ENCODE measurements at regions not wholly inside any gene's neighbourhood (a gene's known extent, or its start where the extent isn't known, plus 50 kb on each side); places are given as distances from the start of the nearest gene placed in this dataset.

DNA sequence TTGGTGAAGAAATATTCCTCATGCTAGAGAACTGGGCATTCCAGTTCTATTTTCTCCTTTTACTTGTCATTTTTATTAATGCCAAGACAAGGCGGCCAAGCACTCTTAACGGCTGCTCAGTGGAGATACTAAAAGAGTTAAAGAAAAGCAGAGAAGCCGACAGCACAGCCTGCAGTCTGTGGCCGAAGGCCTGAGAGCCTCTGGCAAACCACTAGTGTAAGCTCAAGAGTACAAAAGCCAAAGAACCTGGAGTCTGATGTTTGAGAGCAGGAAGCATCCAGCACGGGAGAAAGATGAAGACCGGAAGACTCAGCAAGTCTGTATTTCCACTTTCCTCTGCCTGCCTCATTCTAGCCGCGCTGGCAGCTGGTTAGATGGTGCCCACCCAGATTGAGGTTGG lies 167.1 kb upstream of the FUT9 start:
- Histone ChIP-seq H4K8ac (ENCODE audit: low read length) (no peak overlapping the region), H3K27me3 (ENCODE audit: control insufficient read depth in 1 of 2, insufficient read depth in 1 of 2, low read length in 2 of 2) (no peaks in the 10 kb centered on the region), H2BK5ac (ENCODE audit: low read depth, low read length, poor library complexity, severe bottlenecking) (no peak overlapping the region), H3K4ac (ENCODE audit: low read depth in 1 of 2, low read length in 2 of 2) (no peak overlapping the region), H3K4me3 (ENCODE audit: insufficient read depth in 1 of 2, low read depth in 1 of 2, low read length in 2 of 2) (no peak overlapping the region), H2BK12ac (ENCODE audit: low read length in 2 of 2) (no peak overlapping the region), H3K36me3 (ENCODE audit: control insufficient read depth in 1 of 2, insufficient read depth in 2 of 2, low read depth in 1 of 2, low read length in 2 of 2) (no peaks in the 10 kb centered on the region), H3K4me1 (ENCODE audit: control insufficient read depth, insufficient read depth, low read depth, low read length) (no peaks in the 10 kb centered on the region), H3K23ac (ENCODE audit: low read length in 2 of 2) (no peak overlapping the region), H4K91ac (ENCODE audit: low read length) (no peak overlapping the region), H3K18ac (ENCODE audit: low read depth in 1 of 2, low read length in 2 of 2) (no peak overlapping the region), H2BK120ac (ENCODE audit: low read depth, low read length) (no peak overlapping the region), H2AK5ac (ENCODE audit: low read length, severe bottlenecking) (no peak overlapping the region), H3K14ac (ENCODE audit: low read length in 2 of 2) (no peak overlapping the region), H3K79me1 (replicated peaks; ENCODE audit: low read length, poor library complexity, severe bottlenecking) (no peaks in the 10 kb centered on the region), H3K27ac (ENCODE audit: low read length, poor library complexity, severe bottlenecking) (no peak overlapping the region), H3K4me2 (ENCODE audit: low read length, poor library complexity, severe bottlenecking) (no peak overlapping the region), H3K9ac (ENCODE audit: low read length) (no peak overlapping the region), H3K9me3 (ENCODE audit: control insufficient read depth, low read length) (peaks cover 4% of the 10 kb centered on the region), H2BK15ac (ENCODE audit: low read depth, poor library complexity, severe bottlenecking) (no peak overlapping the region), H2AFZ (ENCODE audit: low read depth, low read length) (no peak overlapping the region)
- DNase-seq = no peak
- WGBS = 78% methylated on average over 8 of the region's 8 CpGs

DNA sequence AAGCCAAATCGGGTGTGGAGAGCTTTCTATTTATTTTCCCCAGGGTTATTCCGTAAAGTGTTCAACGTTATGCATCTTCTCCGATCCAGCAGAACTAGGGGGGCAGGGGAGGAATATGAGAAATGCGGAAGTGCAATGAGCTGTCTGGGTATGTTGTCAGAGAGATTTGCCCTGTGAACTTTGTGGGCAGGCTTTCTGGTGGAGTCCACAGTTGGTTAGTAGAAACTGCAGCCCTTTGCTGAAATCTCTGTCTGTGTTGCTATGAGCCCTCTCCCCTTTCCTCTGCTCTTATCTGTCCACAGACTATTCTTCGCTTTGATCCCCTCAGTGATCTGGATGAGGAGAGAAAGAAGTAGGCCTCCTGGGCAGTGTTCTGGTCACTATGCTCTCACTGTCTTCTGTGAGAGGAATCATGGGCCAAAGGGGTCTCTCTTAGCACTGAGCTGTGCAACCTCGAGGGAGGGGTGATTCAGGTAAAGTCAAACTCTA lies 158.9 kb upstream of the FUT9 start:
- H3K14ac ChIP-seq (ENCODE audit: low read length in 2 of 2) = no peak overlapping the region
- no peak overlapping the region for H2AFZ ChIP-seq (ENCODE audit: low read depth, low read length)
- no peaks in the 10 kb centered on the region for H3K27me3 ChIP-seq (ENCODE audit: control insufficient read depth in 1 of 2, insufficient read depth in 1 of 2, low read length in 2 of 2)
- H2BK120ac ChIP-seq (ENCODE audit: low read depth, low read length) = no peak overlapping the region
- H2BK12ac ChIP-seq (ENCODE audit: low read length in 2 of 2) = no peak overlapping the region
- H3K4me1 ChIP-seq (ENCODE audit: control insufficient read depth, insufficient read depth, low read depth, low read length) = no peaks in the 10 kb centered on the region
- no peak overlapping the region for H2BK5ac ChIP-seq (ENCODE audit: low read depth, low read length, poor library complexity, severe bottlenecking)
- peaks cover 12% of the 10 kb centered on the region for H3K9me3 ChIP-seq (ENCODE audit: control insufficient read depth, low read length)
- no peak overlapping the region for H3K4me3 ChIP-seq (ENCODE audit: insufficient read depth in 1 of 2, low read depth in 1 of 2, low read length in 2 of 2)
- no peak for DNase-seq
- H4K8ac ChIP-seq (ENCODE audit: low read length) = no peak overlapping the region
- WGBS = 74% methylated on average over 7 of the region's 7 CpGs
- no peak overlapping the region for H3K4me2 ChIP-seq (ENCODE audit: low read length, poor library complexity, severe bottlenecking)
- H2BK15ac ChIP-seq (ENCODE audit: low read depth, poor library complexity, severe bottlenecking) = no peak overlapping the region
- H4K91ac ChIP-seq (ENCODE audit: low read length) = no peak overlapping the region
- no peak overlapping the region for H2AK5ac ChIP-seq (ENCODE audit: low read length, severe bottlenecking)
- no peak overlapping the region for H3K18ac ChIP-seq (ENCODE audit: low read depth in 1 of 2, low read length in 2 of 2)
- no peak overlapping the region for H3K4ac ChIP-seq (ENCODE audit: low read depth in 1 of 2, low read length in 2 of 2)
- H3K79me1 ChIP-seq (replicated peaks; ENCODE audit: low read length, poor library complexity, severe bottlenecking) = no peaks in the 10 kb centered on the region
- H3K36me3 ChIP-seq (ENCODE audit: control insufficient read depth in 1 of 2, insufficient read depth in 2 of 2, low read depth in 1 of 2, low read length in 2 of 2) = no peaks in the 10 kb centered on the region
- no peak overlapping the region for H3K27ac ChIP-seq (ENCODE audit: low read length, poor library complexity, severe bottlenecking)
- no peak overlapping the region for H3K23ac ChIP-seq (ENCODE audit: low read length in 2 of 2)
- no peak overlapping the region for H3K9ac ChIP-seq (ENCODE audit: low read length)

DNA sequence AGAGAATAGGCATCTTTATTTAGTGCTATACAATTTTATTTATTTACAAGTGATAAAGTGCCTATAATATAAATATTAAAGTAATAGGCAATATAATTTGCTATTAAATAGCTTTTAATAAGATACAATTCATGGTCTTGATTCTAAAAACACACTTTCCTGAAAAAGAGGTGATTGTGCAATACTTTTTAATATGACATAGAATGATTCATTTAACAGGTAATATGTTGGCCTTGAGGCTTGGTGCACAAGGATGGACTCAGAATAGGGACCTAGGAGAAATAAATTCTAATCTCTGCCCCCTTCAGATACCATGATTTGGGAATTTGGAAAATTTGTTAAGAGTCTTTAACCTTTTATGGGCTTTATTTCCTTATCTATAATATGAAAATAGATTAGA lies 149.9 kb upstream of the FUT9 start:
- no peak overlapping the region for H3K4ac ChIP-seq (ENCODE audit: low read depth in 1 of 2, low read length in 2 of 2)
- H3K4me3 ChIP-seq (ENCODE audit: insufficient read depth in 1 of 2, low read depth in 1 of 2, low read length in 2 of 2) = no peak overlapping the region
- H3K4me1 ChIP-seq (ENCODE audit: control insufficient read depth, insufficient read depth, low read depth, low read length) = no peaks in the 10 kb centered on the region
- no peak overlapping the region for H2BK12ac ChIP-seq (ENCODE audit: low read length in 2 of 2)
- no peak overlapping the region for H4K8ac ChIP-seq (ENCODE audit: low read length)
- H3K36me3 ChIP-seq (ENCODE audit: control insufficient read depth in 1 of 2, insufficient read depth in 2 of 2, low read depth in 1 of 2, low read length in 2 of 2) = no peaks in the 10 kb centered on the region
- no peak overlapping the region for H3K14ac ChIP-seq (ENCODE audit: low read length in 2 of 2)
- no peak overlapping the region for H3K18ac ChIP-seq (ENCODE audit: low read depth in 1 of 2, low read length in 2 of 2)
- DNase-seq = no peak
- H2BK120ac ChIP-seq (ENCODE audit: low read depth, low read length) = no peak overlapping the region
- H2AK5ac ChIP-seq (ENCODE audit: low read length, severe bottlenecking) = no peak overlapping the region
- no peak overlapping the region for H3K23ac ChIP-seq (ENCODE audit: low read length in 2 of 2)
- no peak overlapping the region for H2BK5ac ChIP-seq (ENCODE audit: low read depth, low read length, poor library complexity, severe bottlenecking)
- H3K27ac ChIP-seq (ENCODE audit: low read length, poor library complexity, severe bottlenecking) = no peak overlapping the region
- no peaks in the 10 kb centered on the region for H3K9me3 ChIP-seq (ENCODE audit: control insufficient read depth, low read length)
- H3K4me2 ChIP-seq (ENCODE audit: low read length, poor library complexity, severe bottlenecking) = no peak overlapping the region
- H4K91ac ChIP-seq (ENCODE audit: low read length) = no peak overlapping the region
- no peak overlapping the region for H3K9ac ChIP-seq (ENCODE audit: low read length)
- no peaks in the 10 kb centered on the region for H3K79me1 ChIP-seq (replicated peaks; ENCODE audit: low read length, poor library complexity, severe bottlenecking)
- no peaks in the 10 kb centered on the region for H3K27me3 ChIP-seq (ENCODE audit: control insufficient read depth in 1 of 2, insufficient read depth in 1 of 2, low read length in 2 of 2)
- H2BK15ac ChIP-seq (ENCODE audit: low read depth, poor library complexity, severe bottlenecking) = no peak overlapping the region
- no peak overlapping the region for H2AFZ ChIP-seq (ENCODE audit: low read depth, low read length)

DNA sequence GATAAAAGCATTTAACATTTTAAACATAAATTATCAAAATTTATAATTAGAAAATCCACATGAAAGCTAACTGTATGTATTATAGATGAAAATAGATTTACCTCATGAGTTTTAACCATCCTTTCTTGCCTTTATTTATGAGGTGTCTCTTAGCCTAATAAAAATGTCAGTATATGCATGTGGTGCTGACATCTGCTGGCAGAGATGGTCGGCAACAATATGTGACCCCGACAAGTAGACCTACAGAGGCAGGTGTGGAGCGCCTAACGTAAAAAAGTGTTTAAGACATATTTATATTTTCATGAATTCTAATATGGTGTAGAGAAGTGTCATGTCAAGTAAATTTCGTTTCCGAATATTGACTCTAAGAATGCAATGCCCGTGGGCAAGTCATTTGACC lies 149.0 kb upstream of the FUT9 start:
- no peak overlapping the region for H2BK12ac ChIP-seq (ENCODE audit: low read length in 2 of 2)
- no peak overlapping the region for H3K9ac ChIP-seq (ENCODE audit: low read length)
- H3K9me3 ChIP-seq (ENCODE audit: control insufficient read depth, low read length) = no peaks in the 10 kb centered on the region
- H3K4me2 ChIP-seq (ENCODE audit: low read length, poor library complexity, severe bottlenecking) = no peak overlapping the region
- H3K4ac ChIP-seq (ENCODE audit: low read depth in 1 of 2, low read length in 2 of 2) = no peak overlapping the region
- no peak for DNase-seq
- H3K4me3 ChIP-seq (ENCODE audit: insufficient read depth in 1 of 2, low read depth in 1 of 2, low read length in 2 of 2) = no peak overlapping the region
- H3K18ac ChIP-seq (ENCODE audit: low read depth in 1 of 2, low read length in 2 of 2) = no peak overlapping the region
- no peak overlapping the region for H3K27ac ChIP-seq (ENCODE audit: low read length, poor library complexity, severe bottlenecking)
- no peaks in the 10 kb centered on the region for H3K36me3 ChIP-seq (ENCODE audit: control insufficient read depth in 1 of 2, insufficient read depth in 2 of 2, low read depth in 1 of 2, low read length in 2 of 2)
- H3K4me1 ChIP-seq (ENCODE audit: control insufficient read depth, insufficient read depth, low read depth, low read length) = no peaks in the 10 kb centered on the region
- H3K27me3 ChIP-seq (ENCODE audit: control insufficient read depth in 1 of 2, insufficient read depth in 1 of 2, low read length in 2 of 2) = no peaks in the 10 kb centered on the region
- no peak overlapping the region for H2AK5ac ChIP-seq (ENCODE audit: low read length, severe bottlenecking)
- 41% methylated on average over 7 of the region's 7 CpGs for WGBS
- no peak overlapping the region for H2AFZ ChIP-seq (ENCODE audit: low read depth, low read length)
- H3K23ac ChIP-seq (ENCODE audit: low read length in 2 of 2) = no peak overlapping the region
- H3K14ac ChIP-seq (ENCODE audit: low read length in 2 of 2) = no peak overlapping the region
- no peak overlapping the region for H2BK15ac ChIP-seq (ENCODE audit: low read depth, poor library complexity, severe bottlenecking)
- no peaks in the 10 kb centered on the region for H3K79me1 ChIP-seq (replicated peaks; ENCODE audit: low read length, poor library complexity, severe bottlenecking)
- H4K8ac ChIP-seq (ENCODE audit: low read length) = no peak overlapping the region
- no peak overlapping the region for H2BK120ac ChIP-seq (ENCODE audit: low read depth, low read length)
- no peak overlapping the region for H4K91ac ChIP-seq (ENCODE audit: low read length)
- H2BK5ac ChIP-seq (ENCODE audit: low read depth, low read length, poor library complexity, severe bottlenecking) = no peak overlapping the region

All from mesenchymal stem cell (in vitro differentiated cells and primary cell).